ENCODE measurements at regions not wholly inside any gene's neighbourhood (a gene's known extent, or its start where the extent isn't known, plus 50 kb on each side); places are given as distances from the start of the nearest gene placed in this dataset.

GRCh38 chr18:51687845-51688585, 490.5 kb upstream of the MEX3C start:
- ChIA-PET POLR2A (no interaction called here), CTCF (no interaction called here)
- H3K36me3 Mint-ChIP-seq (ENCODE audit: low read depth), result no peaks in the 10 kb centered on the region
- DNase-seq, result no peak
- no peaks in the 10 kb centered on the region for H3K9me3 Mint-ChIP-seq
- H3K27me3 Mint-ChIP-seq, result no peaks in the 10 kb centered on the region
- no peaks in the 10 kb centered on the region for H3K4me1 Mint-ChIP-seq
- no peak overlapping the region for H3K27ac Mint-ChIP-seq
- no peak overlapping the region for H3K4me3 Mint-ChIP-seq

- no peak overlapping the region for H3K27ac Mint-ChIP-seq
- ChIA-PET CTCF (interaction anchor here (0.7 kb wide), 1 partner anchor 1571 kb away, joined by 3 read pairs; no protein-coding TSS in a partner anchor), POLR2A (no interaction called here)
Observed at GRCh38 chr18:51692612-51693011, 495.1 kb upstream of the MEX3C start.

GRCh38 chr18:51711298-51711889, 513.9 kb upstream of the MEX3C start:
- DNase-seq, result no peak
- Mint-ChIP-seq H3K36me3 (ENCODE audit: low read depth) (no peaks in the 10 kb centered on the region), H3K27me3 (no peaks in the 10 kb centered on the region), H3K27ac (no peak overlapping the region), H3K9me3 (peaks cover 24% of the 10 kb centered on the region), H3K4me3 (no peak overlapping the region), H3K4me1 (no peaks in the 10 kb centered on the region)
- CTCF ChIA-PET, result no interaction called here
- POLR2A ChIA-PET, result no interaction called here

More at GRCh38 chr18:51692612-51693011, 495.1 kb upstream of the MEX3C start:
- Mint-ChIP-seq H3K9me3 (no peaks in the 10 kb centered on the region), H3K36me3 (ENCODE audit: low read depth) (no peaks in the 10 kb centered on the region), H3K27me3 (no peaks in the 10 kb centered on the region), H3K4me1 (no peaks in the 10 kb centered on the region), H3K4me3 (no peak overlapping the region)
- DNase-seq, result no peak

GRCh38 chr18:51712821-51713220, 515.3 kb upstream of the MEX3C start:
- POLR2A ChIA-PET, result no interaction called here
- no peak for DNase-seq
- H3K36me3 Mint-ChIP-seq (ENCODE audit: low read depth), result no peaks in the 10 kb centered on the region
- CTCF ChIA-PET, result no interaction called here
- H3K27me3 Mint-ChIP-seq, result no peaks in the 10 kb centered on the region
- no peaks in the 10 kb centered on the region for H3K4me1 Mint-ChIP-seq
- peaks cover 12% of the 10 kb centered on the region for H3K9me3 Mint-ChIP-seq
- H3K27ac Mint-ChIP-seq, result no peak overlapping the region
- H3K4me3 Mint-ChIP-seq, result no peak overlapping the region

- peaks cover 2% of the 10 kb centered on the region for H3K9me3 Mint-ChIP-seq
- ChIA-PET CTCF (no interaction called here), POLR2A (no interaction called here)
- H3K36me3 Mint-ChIP-seq (ENCODE audit: low read depth), result no peaks in the 10 kb centered on the region
- no peaks in the 10 kb centered on the region for H3K27me3 Mint-ChIP-seq
- H3K4me1 Mint-ChIP-seq, result no peaks in the 10 kb centered on the region
- no peak overlapping the region for H3K4me3 Mint-ChIP-seq
- no peak overlapping the region for H3K27ac Mint-ChIP-seq
- no peak for DNase-seq
Observed at GRCh38 chr18:51716277-51716676, 518.8 kb upstream of the MEX3C start.

GRCh38 chr18:51721388-51721787, 523.9 kb upstream of the MEX3C start:
- H3K36me3 Mint-ChIP-seq (ENCODE audit: low read depth), result no peaks in the 10 kb centered on the region
- DNase-seq, result no peak
- H3K27ac Mint-ChIP-seq, result no peak overlapping the region
- no peak overlapping the region for H3K4me3 Mint-ChIP-seq
- H3K27me3 Mint-ChIP-seq, result no peaks in the 10 kb centered on the region
- H3K9me3 Mint-ChIP-seq, result no peaks in the 10 kb centered on the region
- ChIA-PET CTCF (no interaction called here), POLR2A (no interaction called here)
- H3K4me1 Mint-ChIP-seq, result no peaks in the 10 kb centered on the region

GRCh38 chr18:51721996-51722395, 524.5 kb upstream of the MEX3C start:
- Mint-ChIP-seq H3K27me3 (no peaks in the 10 kb centered on the region), H3K9me3 (no peaks in the 10 kb centered on the region), H3K4me3 (no peak overlapping the region), H3K36me3 (ENCODE audit: low read depth) (no peaks in the 10 kb centered on the region), H3K4me1 (no peaks in the 10 kb centered on the region), H3K27ac (no peak overlapping the region)
- ChIA-PET CTCF (no interaction called here), POLR2A (no interaction called here)
- no peak for DNase-seq

GRCh38 chr18:51724790-51725721, 527.6 kb upstream of the MEX3C start:
- Mint-ChIP-seq H3K9me3 (no peaks in the 10 kb centered on the region), H3K4me1 (no peaks in the 10 kb centered on the region), H3K4me3 (no peak overlapping the region), H3K36me3 (ENCODE audit: low read depth) (no peaks in the 10 kb centered on the region), H3K27me3 (no peaks in the 10 kb centered on the region), H3K27ac (no peak overlapping the region)
- DNase-seq, result no peak
- POLR2A ChIA-PET, result no interaction called here
- CTCF ChIA-PET, result no interaction called here

GRCh38 chr18:51726614-51727013, 529.1 kb upstream of the MEX3C start:
- Mint-ChIP-seq H3K4me1 (no peaks in the 10 kb centered on the region), H3K27ac (no peak overlapping the region), H3K9me3 (no peaks in the 10 kb centered on the region), H3K4me3 (no peak overlapping the region), H3K27me3 (no peaks in the 10 kb centered on the region), H3K36me3 (ENCODE audit: low read depth) (no peaks in the 10 kb centered on the region)
- no peak for DNase-seq
- ChIA-PET CTCF (no interaction called here), POLR2A (no interaction called here)

GRCh38 chr18:51727780-51728179, 530.3 kb upstream of the MEX3C start:
- DNase-seq, result no peak
- H3K9me3 Mint-ChIP-seq, result no peaks in the 10 kb centered on the region
- POLR2A ChIA-PET, result no interaction called here

GRCh38 chr18:51731070-51731469, 533.6 kb upstream of the MEX3C start:
- Mint-ChIP-seq H3K27me3 (no peaks in the 10 kb centered on the region), H3K4me3 (no peak overlapping the region), H3K36me3 (ENCODE audit: low read depth) (no peaks in the 10 kb centered on the region), H3K9me3 (no peaks in the 10 kb centered on the region), H3K4me1 (no peaks in the 10 kb centered on the region), H3K27ac (no peak overlapping the region)
- ChIA-PET POLR2A (no interaction called here), CTCF (interaction anchor here (0.9 kb wide), 1 partner anchor 12 kb away, joined by 3 read pairs; no protein-coding TSS in a partner anchor)
- DNase-seq, result no peak

More at GRCh38 chr18:51727780-51728179, 530.3 kb upstream of the MEX3C start:
- H3K4me3 Mint-ChIP-seq, result no peak overlapping the region
- no peak overlapping the region for H3K27ac Mint-ChIP-seq
- H3K4me1 Mint-ChIP-seq, result no peaks in the 10 kb centered on the region
- no peaks in the 10 kb centered on the region for H3K36me3 Mint-ChIP-seq (ENCODE audit: low read depth)
- CTCF ChIA-PET, result no interaction called here
- H3K27me3 Mint-ChIP-seq, result no peaks in the 10 kb centered on the region

GRCh38 chr18:51734576-51734975, 537.1 kb upstream of the MEX3C start:
- ChIA-PET CTCF (no interaction called here), POLR2A (no interaction called here)
- H3K4me1 Mint-ChIP-seq, result no peaks in the 10 kb centered on the region
- no peak for DNase-seq
- peaks cover 7% of the 10 kb centered on the region for H3K9me3 Mint-ChIP-seq
- no peaks in the 10 kb centered on the region for H3K27me3 Mint-ChIP-seq
- H3K27ac Mint-ChIP-seq, result no peak overlapping the region
- H3K4me3 Mint-ChIP-seq, result no peak overlapping the region
- no peaks in the 10 kb centered on the region for H3K36me3 Mint-ChIP-seq (ENCODE audit: low read depth)

GRCh38 chr18:51739044-51739666, 541.7 kb upstream of the MEX3C start:
- H3K27ac Mint-ChIP-seq, result no peak overlapping the region
- H3K4me3 Mint-ChIP-seq, result no peak overlapping the region
- POLR2A ChIA-PET, result no interaction called here
- CTCF ChIA-PET, result no interaction called here
- no peaks in the 10 kb centered on the region for H3K4me1 Mint-ChIP-seq
- no peaks in the 10 kb centered on the region for H3K36me3 Mint-ChIP-seq (ENCODE audit: low read depth)
- peaks cover 7% of the 10 kb centered on the region for H3K9me3 Mint-ChIP-seq
- DNase-seq, result no peak
- H3K27me3 Mint-ChIP-seq, result no peaks in the 10 kb centered on the region

Data from activated CD4-positive, alpha-beta T cell treated with anti-CD3 and anti-CD28 coated beads, Interleukin-2, amount 10 ng/mL, durations not matched to agents 7 days and 5 days (primary cell).